ENCODE measurements at regions not wholly inside any gene's neighbourhood (a gene's known extent, or its start where the extent isn't known, plus 50 kb on each side); places are given as distances from the start of the nearest gene placed in this dataset.

- Histone ChIP-seq H3K9me3 (ENCODE audit: control insufficient read depth, insufficient read depth, low read depth, low read length) (no peaks in the 10 kb centered on the region), H3K27ac (ENCODE audit: extremely low read depth, low read depth, low read length) (no peak overlapping the region), H3K36me3 (ENCODE audit: control insufficient read depth in 2 of 2, insufficient read depth in 1 of 2, low read length in 2 of 2) (no peaks in the 10 kb centered on the region), H3K4me1 (ENCODE audit: control insufficient read depth, insufficient read depth, low read length) (no peaks in the 10 kb centered on the region), H3K4me3 (ENCODE audit: low read depth, low read length) (no peak overlapping the region)
- POLR2A ChIA-PET, result no interaction called here
- TF ChIP-seq HOXD13 (CRISPR knock-in tag; IDR thresholded peaks at IDR 0.05; ENCODE audit: borderline replicate concordance), result no peak
- TF ChIP-seq, protein P1, sequence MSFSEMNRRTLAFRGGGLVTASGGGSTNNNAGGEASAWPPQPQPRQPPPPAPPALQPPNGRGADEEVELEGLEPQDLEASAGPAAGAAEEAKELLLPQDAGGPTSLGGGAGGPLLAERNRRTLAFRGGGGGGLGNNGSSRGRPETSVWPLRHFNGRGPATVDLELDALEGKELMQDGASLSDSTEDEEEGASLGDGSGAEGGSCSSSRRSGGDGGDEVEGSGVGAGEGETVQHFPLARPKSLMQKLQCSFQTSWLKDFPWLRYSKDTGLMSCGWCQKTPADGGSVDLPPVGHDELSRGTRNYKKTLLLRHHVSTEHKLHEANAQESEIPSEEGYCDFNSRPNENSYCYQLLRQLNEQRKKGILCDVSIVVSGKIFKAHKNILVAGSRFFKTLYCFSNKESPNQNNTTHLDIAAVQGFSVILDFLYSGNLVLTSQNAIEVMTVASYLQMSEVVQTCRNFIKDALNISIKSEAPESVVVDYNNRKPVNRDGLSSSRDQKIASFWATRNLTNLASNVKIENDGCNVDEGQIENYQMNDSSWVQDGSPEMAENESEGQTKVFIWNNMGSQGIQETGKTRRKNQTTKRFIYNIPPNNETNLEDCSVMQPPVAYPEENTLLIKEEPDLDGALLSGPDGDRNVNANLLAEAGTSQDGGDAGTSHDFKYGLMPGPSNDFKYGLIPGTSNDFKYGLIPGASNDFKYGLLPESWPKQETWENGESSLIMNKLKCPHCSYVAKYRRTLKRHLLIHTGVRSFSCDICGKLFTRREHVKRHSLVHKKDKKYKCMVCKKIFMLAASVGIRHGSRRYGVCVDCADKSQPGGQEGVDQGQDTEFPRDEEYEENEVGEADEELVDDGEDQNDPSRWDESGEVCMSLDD (tag by site-specific recombination; IDR thresholded peaks at IDR 0.05), result no peak
- TF ChIP-seq EGR2 (tag by site-specific recombination; IDR thresholded peaks at IDR 0.05; ENCODE audit: low read depth), result no peak
- no peak for TF ChIP-seq ZNF624 (tag by site-specific recombination; IDR thresholded peaks at IDR 0.05)
- CTCF ChIA-PET, result no interaction called here
Measured at GRCh38 chr13:105863300-105863920, 672.1 kb downstream of the EFNB2 start.

DNA sequence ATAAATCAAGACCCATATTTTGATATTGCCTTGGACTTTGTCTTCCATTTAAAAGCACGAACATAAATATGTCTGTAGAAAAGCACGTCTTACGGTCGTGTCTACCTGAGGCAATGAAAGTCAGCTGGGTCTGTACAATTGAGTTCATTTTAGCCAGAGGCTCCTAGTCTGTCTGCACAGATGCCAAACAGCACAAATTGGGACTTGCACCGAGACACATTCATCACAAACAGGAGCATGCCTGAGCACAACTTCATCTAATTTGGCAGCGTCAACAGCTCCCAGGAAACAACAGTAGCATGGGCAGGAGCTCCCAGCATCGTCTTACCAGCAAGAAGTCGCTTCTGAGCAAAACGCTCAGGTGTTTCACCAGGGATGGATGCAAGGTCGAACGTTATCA lies 687.0 kb downstream of the EFNB2 start:
- ChIA-PET POLR2A (no interaction called here), CTCF (no interaction called here)
- Histone ChIP-seq H3K9me3 (ENCODE audit: control insufficient read depth, insufficient read depth, low read depth, low read length) (no peaks in the 10 kb centered on the region), H3K36me3 (ENCODE audit: control insufficient read depth in 2 of 2, insufficient read depth in 1 of 2, low read length in 2 of 2) (no peaks in the 10 kb centered on the region), H3K4me3 (ENCODE audit: low read depth, low read length) (no peak overlapping the region), H3K4me1 (ENCODE audit: control insufficient read depth, insufficient read depth, low read length) (peaks cover 4% of the 10 kb centered on the region), H3K27ac (ENCODE audit: extremely low read depth, low read depth, low read length) (no peak overlapping the region)
- no peak for TF ChIP-seq ZNF175 (tag by site-specific recombination; IDR thresholded peaks at IDR 0.05)
- TF ChIP-seq TCF7L2 (IDR thresholded peaks at IDR 0.05; ENCODE audit: borderline replicate concordance, low read depth, low read length), result no peak
- TF ChIP-seq ZNF777 (tag by site-specific recombination; IDR thresholded peaks at IDR 0.05; ENCODE audit: borderline replicate concordance), result no peak
- TF ChIP-seq HOXC10 (CRISPR knock-in tag; IDR thresholded peaks at IDR 0.05), result no peak
- TF ChIP-seq ZNF747 (tag by site-specific recombination; IDR thresholded peaks at IDR 0.05), result no peak
- no peak for TF ChIP-seq PRDM2 (tag by site-specific recombination; IDR thresholded peaks at IDR 0.05; ENCODE audit: borderline replicate concordance)
- TF ChIP-seq KLF1 (tag by site-specific recombination; IDR thresholded peaks at IDR 0.05), result no peak
- no peak for TF ChIP-seq ZNF561 (tag by site-specific recombination; IDR thresholded peaks at IDR 0.05; ENCODE audit: borderline replicate concordance)
- no peak for TF ChIP-seq ZNF121 (tag by site-specific recombination; IDR thresholded peaks at IDR 0.05)
- TF ChIP-seq, protein P2, sequence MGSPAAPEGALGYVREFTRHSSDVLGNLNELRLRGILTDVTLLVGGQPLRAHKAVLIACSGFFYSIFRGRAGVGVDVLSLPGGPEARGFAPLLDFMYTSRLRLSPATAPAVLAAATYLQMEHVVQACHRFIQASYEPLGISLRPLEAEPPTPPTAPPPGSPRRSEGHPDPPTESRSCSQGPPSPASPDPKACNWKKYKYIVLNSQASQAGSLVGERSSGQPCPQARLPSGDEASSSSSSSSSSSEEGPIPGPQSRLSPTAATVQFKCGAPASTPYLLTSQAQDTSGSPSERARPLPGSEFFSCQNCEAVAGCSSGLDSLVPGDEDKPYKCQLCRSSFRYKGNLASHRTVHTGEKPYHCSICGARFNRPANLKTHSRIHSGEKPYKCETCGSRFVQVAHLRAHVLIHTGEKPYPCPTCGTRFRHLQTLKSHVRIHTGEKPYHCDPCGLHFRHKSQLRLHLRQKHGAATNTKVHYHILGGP (tag by site-specific recombination; IDR thresholded peaks at IDR 0.05), result no peak
